DND-41 (cell line): ENCODE measurements at regions not wholly inside any gene's neighbourhood (a gene's known extent, or its start where the extent isn't known, plus 50 kb on each side); places are given as distances from the start of the nearest gene placed in this dataset.
"Not testable (repeated sequence)": the region's sequence is repeated elsewhere in the genome, so short reads cannot be mapped to it uniquely, and the experiment has no call there.

ENCODE experiments used
- ATAC-seq: fragments of 200-7000 bp; cut with Tn5 transposase; 3 replicates; pipeline ENCODE4 v1.9.1; 2021; ENCODE audit warnings: low read depth; ENCODE audit not compliant: insufficient read depth
- DNase-seq: peaks from one replicate; pipeline ENCODE4 v3.0.0-alpha.2; 2020
- H2AFZ ChIP-seq: 2 replicates; pipeline ENCODE4 v1.6.0; 2012; ENCODE audit warnings: low read depth, low read length
- H3K27ac ChIP-seq: 2 replicates; pipeline ENCODE4 v1.5.1; 2012; ENCODE audit warnings: low read length, inconsistent platforms
- H3K27me3 ChIP-seq: fragments of 200-600 bp; sonication (generic); 2 replicates; pipeline ENCODE4 v1.6.0; 2012; ENCODE audit warnings: low read length, mild to moderate bottlenecking, inconsistent platforms; ENCODE audit not compliant: insufficient read depth, poor library complexity
- H3K36me3 ChIP-seq: 2 replicates; pipeline ENCODE4 v1.5.1; 2012; ENCODE audit warnings: low read length, inconsistent platforms; ENCODE audit not compliant: insufficient read depth
- H3K4me1 ChIP-seq: 2 replicates; pipeline ENCODE4 v1.5.1; 2012; ENCODE audit warnings: mild to moderate bottlenecking, low read length; ENCODE audit not compliant: insufficient read depth
- H3K4me2 ChIP-seq: 2 replicates; pipeline ENCODE4 v1.6.0; 2012; ENCODE audit warnings: mild to moderate bottlenecking, moderate library complexity, low read length, inconsistent platforms; ENCODE audit not compliant: insufficient read depth
- H3K4me3 ChIP-seq, 2 experiments: fragments of 200-600 bp in 1 of 2; shearing (Covaris generic) in 1 of 2; 2 replicates each; pipeline ENCODE4 v1.5.1; 2012 to 2016; ENCODE audit warnings: inconsistent platforms in 2 of 2, low read length in 2 of 2, mild to moderate bottlenecking in 2 of 2, low read depth in 1 of 2, moderate library complexity in 1 of 2
- H3K79me2 ChIP-seq: 2 replicates; pipeline ENCODE4 v1.6.0; 2012; ENCODE audit warnings: low read length, inconsistent platforms; ENCODE audit not compliant: insufficient read depth
- H3K9ac ChIP-seq: 2 replicates; pipeline ENCODE4 v1.6.0; 2012; ENCODE audit warnings: low read depth, mild to moderate bottlenecking, inconsistent platforms, low read length, moderate library complexity
- H3K9me3 ChIP-seq: 2 replicates; pipeline ENCODE4 v1.5.1; 2012; ENCODE audit warnings: low read length, moderate library complexity, mild to moderate bottlenecking, inconsistent platforms; ENCODE audit not compliant: insufficient read depth, severe bottlenecking
- H4K20me1 ChIP-seq: 2 replicates; pipeline ENCODE4 v1.6.0; 2012; ENCODE audit warnings: low read length; ENCODE audit not compliant: insufficient read depth
- CTCF ChIP-seq: IDR thresholded peaks from 2 replicates; pipeline ENCODE4 v1.5.1; 2012; ENCODE audit warnings: borderline replicate concordance, low read length, moderate library complexity, mild to moderate bottlenecking; ENCODE audit not compliant: poor library complexity, severe bottlenecking; ENCODE audit errors: extremely low read depth
- EZH2 ChIP-seq: IDR thresholded peaks from 3 replicates; pipeline ENCODE4 v1.6.1; 2012; ENCODE audit warnings: borderline replicate concordance, low read depth, mild to moderate bottlenecking, moderate library complexity, low read length, inconsistent platforms; ENCODE audit not compliant: severe bottlenecking

- ATAC-seq (no peak; the same call in 2 of the 3 replicates), DNase-seq (no peak)
- no peaks in the 10 kb centered on the region for H3K36me3 ChIP-seq
- TF ChIP-seq CTCF (peak; percentile 52), EZH2 (no peak)
- no peaks in the 10 kb centered on the region for H3K27me3 ChIP-seq
- H4K20me1 ChIP-seq: no peaks in the 10 kb centered on the region
- no peaks in the 10 kb centered on the region for H3K79me2 ChIP-seq
- no peak overlapping the region for H2AFZ ChIP-seq
- no peak overlapping the region for H3K4me3 ChIP-seq
- no peaks in the 10 kb centered on the region for H3K9me3 ChIP-seq
- H3K4me1 ChIP-seq: no peaks in the 10 kb centered on the region
- H3K27ac ChIP-seq: no peak overlapping the region
- H3K9ac ChIP-seq: no peak overlapping the region
- no peak overlapping the region for H3K4me2 ChIP-seq
These were observed 452.7 kb upstream of the PDE3A start for GRCh38 chr12:19915392-19916195.

GRCh38 chr12:19916196-19916753 is 452.1 kb upstream of the PDE3A start:
- no peak overlapping the region for H3K9ac ChIP-seq
- H2AFZ ChIP-seq: no peak overlapping the region
- TF ChIP-seq EZH2: no peak
- no peak for TF ChIP-seq CTCF
- no peak overlapping the region for H3K4me3 ChIP-seq
- H3K79me2 ChIP-seq: no peaks in the 10 kb centered on the region
- no peaks in the 10 kb centered on the region for H3K36me3 ChIP-seq
- H3K9me3 ChIP-seq: no peaks in the 10 kb centered on the region
- ATAC-seq (no peak), DNase-seq (no peak)
- H3K27ac ChIP-seq: no peak overlapping the region
- no peaks in the 10 kb centered on the region for H3K27me3 ChIP-seq
- H3K4me1 ChIP-seq: no peaks in the 10 kb centered on the region
- H3K4me2 ChIP-seq: no peak overlapping the region
- no peaks in the 10 kb centered on the region for H4K20me1 ChIP-seq

- no peak overlapping the region for H3K4me2 ChIP-seq
- TF ChIP-seq EZH2 (no peak), CTCF (no peak)
- H3K27ac ChIP-seq: no peak overlapping the region
- ATAC-seq: no peak
- no peaks in the 10 kb centered on the region for H3K27me3 ChIP-seq
- H3K9me3 ChIP-seq: no peaks in the 10 kb centered on the region
- H3K79me2 ChIP-seq: no peaks in the 10 kb centered on the region
- H3K36me3 ChIP-seq: no peaks in the 10 kb centered on the region
- H3K4me3 ChIP-seq: no peak overlapping the region
- H4K20me1 ChIP-seq: no peaks in the 10 kb centered on the region
- no peak overlapping the region for H2AFZ ChIP-seq
- DNase-seq: no peak
- H3K4me1 ChIP-seq: no peaks in the 10 kb centered on the region
- H3K9ac ChIP-seq: no peak overlapping the region
These were observed 451.4 kb upstream of the PDE3A start for GRCh38 chr12:19916974-19917373.

GRCh38 chr12:19921716-19922115 is 446.6 kb upstream of the PDE3A start:
- not testable (repeated sequence) for H3K79me2 ChIP-seq, H2AFZ ChIP-seq, H3K4me3 ChIP-seq, H4K20me1 ChIP-seq, H3K9me3 ChIP-seq, H3K27me3 ChIP-seq, H3K4me1 ChIP-seq, H3K36me3 ChIP-seq, H3K27ac ChIP-seq, H3K9ac ChIP-seq, H3K4me2 ChIP-seq, ATAC-seq, DNase-seq
